HT-29 (cell line): ENCODE measurements at regions not wholly inside any gene's neighbourhood (a gene's known extent, or its start where the extent isn't known, plus 50 kb on each side); places are given as distances from the start of the nearest gene placed in this dataset.
"Not testable (repeated sequence)": the region's sequence is repeated elsewhere in the genome, so short reads cannot be mapped to it uniquely, and the experiment has no call there.

Experiments
- DNase-seq: peaks from one replicate; pipeline ENCODE4 v3.0.0-alpha.2; 2015; ENCODE audit warnings: low spot score

DNA sequence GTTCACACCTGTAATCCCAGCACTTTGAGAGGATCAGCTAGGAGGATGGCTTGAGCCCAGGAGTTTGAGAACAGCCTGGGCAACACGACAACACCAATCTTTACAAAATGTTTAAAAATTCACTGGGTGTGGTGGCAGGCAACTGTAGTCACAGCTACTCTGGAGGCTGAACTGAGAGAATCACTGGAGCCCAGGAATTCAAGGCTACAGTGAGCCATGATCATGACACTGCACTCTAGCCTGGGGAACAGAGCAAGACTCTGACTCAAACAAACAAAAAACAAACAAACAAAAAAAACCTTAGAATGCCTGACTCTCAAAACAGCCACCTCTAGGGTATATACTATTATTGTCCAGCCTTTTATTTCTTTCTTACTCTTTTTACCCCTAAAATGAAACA lies 56.5 kb upstream of the PAPSS2 start:
- DNase-seq: no peak

DNA sequence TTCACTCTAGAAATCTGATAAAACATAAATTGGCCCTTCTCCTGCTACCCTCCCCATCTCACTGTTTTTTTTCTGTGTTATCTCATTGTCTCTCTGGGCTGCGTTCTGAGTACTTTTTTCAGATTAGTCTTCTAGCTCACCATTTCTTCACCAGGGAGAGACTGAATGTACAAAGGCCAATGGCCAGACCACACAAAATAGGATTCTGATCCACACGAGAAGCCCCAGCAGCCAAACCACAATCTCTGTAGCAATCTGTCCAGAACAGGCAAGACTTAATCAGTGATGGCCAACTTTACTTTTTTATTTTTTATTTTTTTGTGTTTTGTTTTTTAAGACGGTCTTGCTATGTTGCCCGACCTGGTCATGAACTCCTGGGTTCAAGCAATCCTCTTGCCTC lies 55.9 kb upstream of the PAPSS2 start:
- no peak for DNase-seq

DNA sequence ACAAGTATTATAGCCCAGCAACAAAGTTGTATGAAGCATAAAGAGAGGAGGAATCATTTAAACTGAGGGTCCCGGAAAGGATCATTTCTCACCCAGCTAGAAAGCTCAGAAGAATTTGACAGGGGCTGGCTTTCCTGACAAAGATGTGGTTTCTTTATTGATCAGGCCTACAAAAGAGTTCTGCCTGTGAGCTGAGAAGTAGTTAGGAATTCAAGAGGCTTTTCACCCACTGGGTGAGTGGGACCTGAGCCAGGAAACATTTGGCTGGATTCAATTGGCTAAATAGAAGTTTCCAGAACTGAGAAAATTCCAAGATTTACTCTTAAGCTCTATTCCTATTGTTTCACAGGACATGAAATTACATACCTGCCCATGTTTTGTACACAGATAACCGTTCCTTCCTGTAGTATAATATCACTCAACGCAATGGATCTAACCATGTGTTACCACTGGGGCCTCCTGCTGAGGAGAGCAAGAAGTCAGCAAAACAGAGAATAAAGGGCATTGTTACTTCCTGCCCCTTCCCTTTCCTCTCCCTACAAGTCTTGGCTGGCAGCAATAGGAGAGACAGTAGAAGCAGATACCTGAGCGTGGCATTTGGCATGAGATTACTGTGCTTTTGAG lies 53.9 kb upstream of the PAPSS2 start:
- DNase-seq: peak; percentile 22

DNA sequence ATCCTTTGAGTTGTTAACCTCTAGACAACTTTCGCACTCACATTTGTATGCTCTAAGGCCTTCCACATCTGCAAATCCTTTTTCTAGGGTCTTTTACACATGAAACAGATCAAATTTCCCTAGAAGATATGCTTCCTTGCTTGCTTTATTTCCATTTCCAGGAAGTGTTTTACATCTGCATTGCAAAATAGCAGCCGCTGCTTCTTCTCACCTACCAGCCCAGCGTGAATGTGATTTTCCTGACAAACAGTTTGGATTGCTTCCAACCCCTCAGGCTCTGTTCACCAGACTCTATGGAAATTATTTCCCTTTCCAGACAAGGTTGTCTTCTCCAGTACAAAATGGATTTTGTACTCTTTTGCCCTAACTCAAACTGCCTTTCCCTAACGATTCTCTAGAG lies 50.9 kb upstream of the PAPSS2 start:
- no peak for DNase-seq

GRCh38 chr10:87609563-87609962 lies 50.1 kb upstream of the PAPSS2 start:
- DNase-seq: not testable (repeated sequence)
